Psoas muscle (tissue), 7 donors: ENCODE measurements at regions not wholly inside any gene's neighbourhood (a gene's known extent, or its start where the extent isn't known, plus 50 kb on each side); places are given as distances from the start of the nearest gene placed in this dataset.
"Not testable (repeated sequence)": the region's sequence is repeated elsewhere in the genome, so short reads cannot be mapped to it uniquely, and the experiment has no call there.

Experiments used
- ATAC-seq, 4 donors: fragments of 200-7000 bp; cut with Tn5 transposase; one replicate each; pipeline ENCODE4 v1.9.1; 2020; ENCODE audit warnings: moderate library complexity in 3 of 4, mild to moderate bottlenecking in 2 of 4
- DNase-seq, 2 donors: peaks; one replicate each; pipeline ENCODE4 v3.0.0-alpha.2; 2020
- H3K27ac ChIP-seq: fragments of 200-600 bp; one replicate; pipeline ENCODE4 v1.8.0; 2022
- H3K27me3 ChIP-seq, 3 donors: fragments of 200-600 bp in 1 of 3; one replicate each; pipeline versions ENCODE4 v1.6.1 to v1.8.0; 2013 to 2022; ENCODE audit warnings: low read length in 2 of 3, mild to moderate bottlenecking in 2 of 3, moderate library complexity in 1 of 3; ENCODE audit not compliant: insufficient read depth in 3 of 3
- H3K36me3 ChIP-seq, 2 donors: fragments of 200-600 bp in 1 of 2; one replicate each; pipeline versions ENCODE4 v1.6.1 to v1.8.0; 2013 to 2022; ENCODE audit warnings: low read depth in 1 of 2, mild to moderate bottlenecking in 1 of 2, moderate library complexity in 1 of 2; ENCODE audit not compliant: insufficient read depth in 1 of 2
- H3K4me1 ChIP-seq: fragments of 200-600 bp; one replicate; pipeline ENCODE4 v1.8.0; 2022
- H3K4me3 ChIP-seq: fragments of 200-600 bp; one replicate; pipeline ENCODE4 v1.8.0; 2022; ENCODE audit warnings: mild to moderate bottlenecking
- H3K9me3 ChIP-seq: fragments of 200-600 bp; one replicate; pipeline ENCODE4 v1.8.0; 2022
- CTCF ChIP-seq: fragments of 200-600 bp; IDR thresholded peaks from one replicate; pipeline ENCODE4 v1.8.0; 2022; ENCODE audit warnings: antibody characterized with exemption
- WGBS, 3 donors: extraction: QIAGEN DNeasy Blood & Tissue Kit; methylation state at CpG; one replicate each; pipeline versions ENCODE4 v1.1.6 to v1.1.7; 2013; 5-methylcytosine and 5-hydroxymethylcytosine counted together
- intact Hi-C, 2 donors: fragments of 100-400 bp; cut with DNase I; formaldehyde crosslinking; loops; one replicate each; pipeline versions ENCODE4 v1.11.0 to v1.14.2; 2022
- donor health status: healthy with polysubstance abuse.
- donor health status: DM: no; HTN: no; CAD: no; lungs with moderate emphysema.
- donor health status: Bipolar disorder and iron deficiency.
- donor health status: healthy.
- donor health status: DM: yes; HTN: yes; CAD: no.
- donor health status: DM: no; HTN: no; CAD: no.
- donor health status: DM: yes; HTN: yes; CAD: no.

DNA sequence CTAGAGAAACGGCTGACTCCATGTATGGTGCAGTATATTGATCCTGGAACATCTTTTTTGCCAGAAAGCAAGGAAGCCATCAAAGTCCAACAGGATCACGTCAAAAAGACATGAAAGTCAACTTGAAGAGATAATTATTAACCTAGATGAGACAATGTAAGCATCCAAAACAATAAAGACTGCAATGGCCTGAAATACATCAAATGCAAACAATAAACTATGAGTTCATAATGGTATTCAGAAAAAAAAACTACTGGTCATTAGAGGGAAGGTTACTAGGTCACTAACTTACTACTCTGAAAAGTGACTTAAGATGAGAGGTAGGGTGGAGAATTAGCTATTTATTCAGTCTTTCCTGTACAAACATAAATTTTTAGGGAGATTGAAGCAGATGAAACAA is 75.3 kb upstream of the OR4F16 start:
- H3K27me3 ChIP-seq, H3K4me3 ChIP-seq, intact Hi-C loops, DNase-seq, ATAC-seq, H3K4me1 ChIP-seq, H3K9me3 ChIP-seq, H3K27ac ChIP-seq, H3K36me3 ChIP-seq: not testable (repeated sequence)
- no CpG with 5 or more reads among the region's 2 CpGs for WGBS, 3 donors

DNA sequence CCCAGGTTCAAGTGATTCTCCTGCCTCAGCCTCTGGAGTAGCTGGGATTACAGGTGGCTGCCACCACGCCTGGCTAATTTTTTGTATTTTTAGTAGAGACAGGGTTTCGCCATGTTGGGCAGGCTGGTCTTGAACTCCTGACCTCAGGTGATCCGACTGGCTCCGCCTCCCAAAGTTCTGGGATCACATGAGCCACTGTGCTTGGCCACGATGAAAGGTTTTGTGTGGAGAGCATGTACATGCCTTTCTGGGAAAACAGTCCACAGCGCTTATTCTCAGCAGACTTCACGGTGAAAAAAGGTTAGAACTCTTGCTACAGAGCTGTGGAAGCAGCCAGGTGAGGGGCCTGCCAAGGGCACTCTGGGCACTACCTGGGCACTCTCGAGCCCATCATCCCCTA is 85.0 kb upstream of the OR4F16 start:
- intact Hi-C loops: not testable (repeated sequence)
- 90 to 96% (median 95%) methylated on average over 4 to 6 of the region's 8 CpGs for WGBS, 3 donors

GRCh38 chr1:777480-778180 is 91.2 kb upstream of the OR4F16 start:
- H3K9me3 ChIP-seq, ATAC-seq, intact Hi-C loops, H3K27me3 ChIP-seq, H3K36me3 ChIP-seq, H3K4me1 ChIP-seq: not testable (repeated sequence)
- WGBS, 3 donors: 74 to 87% (median 81%) methylated on average over 20 to 21 of the region's 23 CpGs
- peak overlapping the region; percentile 76 for H3K4me3 ChIP-seq
- peak overlapping the region; percentile 88 for H3K27ac ChIP-seq
- peak in 1 of 2 donors; percentile 56 for DNase-seq

More for the DNA sequence above, 85.0 kb upstream of the OR4F16 start:
- not testable (repeated sequence) for H3K27me3 ChIP-seq, H3K4me3 ChIP-seq, H3K4me1 ChIP-seq, DNase-seq, H3K27ac ChIP-seq, ATAC-seq, H3K9me3 ChIP-seq, H3K36me3 ChIP-seq

DNA sequence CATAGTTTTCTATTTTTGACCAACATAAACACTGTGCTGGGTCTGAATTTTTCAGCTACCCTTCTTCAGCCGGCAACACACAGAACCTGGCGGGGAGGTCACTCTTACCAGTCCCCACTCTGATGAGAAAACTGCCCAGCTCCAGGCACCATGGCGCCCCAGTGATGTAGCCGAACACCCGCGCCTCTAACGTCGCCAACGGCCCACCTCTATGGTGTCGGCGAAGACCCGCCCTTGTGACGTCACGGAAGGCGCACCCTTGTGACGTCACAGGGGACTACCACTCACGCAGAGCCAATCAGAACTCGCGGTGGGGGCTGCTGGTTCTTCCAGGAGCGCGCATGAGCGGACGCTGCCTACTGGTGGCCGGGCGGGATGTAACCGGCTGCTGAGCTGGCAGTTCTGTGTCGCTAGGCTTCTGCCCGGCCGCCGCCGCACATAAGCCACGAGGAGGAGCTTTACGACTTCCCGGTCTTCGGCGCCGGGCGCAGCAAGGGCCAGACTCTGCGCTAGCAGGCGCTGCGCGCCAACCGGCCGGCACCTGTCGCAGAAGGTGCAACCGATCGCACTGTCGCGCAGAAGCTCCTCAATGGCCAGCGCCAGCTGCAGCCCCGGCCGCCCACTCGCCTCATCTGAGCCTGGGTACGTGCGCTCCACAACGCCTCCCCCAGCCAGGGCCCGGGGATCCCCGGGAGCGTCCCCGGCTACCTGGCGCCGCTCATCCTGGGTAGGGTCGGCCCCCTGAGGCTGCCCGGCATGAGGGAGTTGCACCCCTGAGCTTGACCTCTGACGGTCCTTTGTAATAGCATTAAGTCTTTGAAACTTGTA is 92.2 kb upstream of the OR4F16 start:
- H3K4me1 ChIP-seq, H3K36me3 ChIP-seq, H3K27me3 ChIP-seq, intact Hi-C loops, H3K9me3 ChIP-seq: not testable (repeated sequence)
- peak; percentile 100 for ATAC-seq
- 0 to 1% (median 1%) methylated on average over 46 to 63 of the region's 65 CpGs for WGBS, 3 donors
- peak overlapping the region; percentile 76 for H3K4me3 ChIP-seq
- peak; percentile 99 to 100 for DNase-seq
- peak; percentile 2 for TF ChIP-seq CTCF
- peak overlapping the region; percentile 88 for H3K27ac ChIP-seq

DNA sequence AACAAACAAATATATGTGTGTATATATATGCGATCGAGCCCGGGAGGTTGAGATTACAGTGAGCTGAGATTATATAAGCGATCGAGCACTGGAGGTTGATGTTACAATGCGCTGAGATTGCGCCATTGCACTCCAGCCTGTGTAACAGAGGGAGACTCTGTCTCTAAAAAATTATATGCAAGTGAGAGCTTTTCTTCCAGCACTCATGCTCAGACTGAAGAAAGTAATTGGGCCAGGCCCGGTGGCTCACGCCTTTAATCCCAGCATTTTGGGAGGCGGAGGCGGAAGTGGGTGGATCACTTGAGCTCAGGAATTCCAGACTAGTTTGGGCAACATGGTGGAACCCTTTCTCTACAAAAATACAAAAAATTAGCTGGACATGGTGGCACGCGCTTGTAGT is 93.2 kb upstream of the OR4F16 start:
- H3K27me3 ChIP-seq, H3K27ac ChIP-seq, H3K36me3 ChIP-seq, intact Hi-C loops, ATAC-seq, H3K9me3 ChIP-seq, H3K4me1 ChIP-seq: not testable (repeated sequence)
- H3K4me3 ChIP-seq: peak overlapping the region; percentile 22
- WGBS, 3 donors: 60 to 72% (median 63%) methylated on average over 11 to 13 of the region's 13 CpGs
- DNase-seq: peak in 1 of 2 donors; percentile 23

- H3K4me1 ChIP-seq: no peaks in the 10 kb centered on the region
- H3K4me3 ChIP-seq: no peak overlapping the region
- H3K27ac ChIP-seq: no peak overlapping the region
- no peaks in the 10 kb centered on the region for H3K27me3 ChIP-seq
- H3K36me3 ChIP-seq: no peaks in the 10 kb centered on the region
- no peak for TF ChIP-seq CTCF
- WGBS, 3 donors: 96 to 97% (median 96%) methylated on average over 13 of the region's 13 CpGs
- no peak for ATAC-seq
- intact Hi-C loops: no loop called here
- no peaks in the 10 kb centered on the region for H3K9me3 ChIP-seq
- DNase-seq: no peak
Observed at GRCh38 chr1:788835-789234, 102.4 kb upstream of the OR4F16 start.

DNA sequence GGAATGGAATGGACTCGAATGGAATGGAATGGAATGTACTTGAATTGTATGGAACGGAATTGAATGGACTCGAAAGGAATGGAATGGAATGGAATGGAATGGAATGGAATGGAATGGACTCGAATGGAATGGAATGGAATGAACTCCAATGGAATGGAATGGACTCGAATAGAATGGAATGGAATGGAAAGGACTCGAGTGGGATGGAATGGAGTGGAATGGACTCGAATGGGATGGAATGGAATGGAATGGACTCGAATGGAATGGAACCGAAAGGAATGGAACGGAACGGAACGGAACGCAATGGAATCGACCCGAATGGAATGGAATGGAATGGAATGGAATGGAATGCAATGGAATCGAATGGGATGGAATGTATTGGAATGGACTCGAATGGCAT is 103.2 kb upstream of the OR4F16 start:
- 94 to 97% (median 96%) methylated on average over 17 of the region's 17 CpGs for WGBS, 3 donors
- ATAC-seq, H3K4me1 ChIP-seq, DNase-seq, H3K27me3 ChIP-seq, H3K27ac ChIP-seq, intact Hi-C loops, H3K9me3 ChIP-seq, H3K36me3 ChIP-seq, H3K4me3 ChIP-seq: not testable (repeated sequence)

- intact Hi-C loops, H3K9me3 ChIP-seq, H3K27me3 ChIP-seq, ATAC-seq, DNase-seq, H3K27ac ChIP-seq, H3K4me3 ChIP-seq, H3K36me3 ChIP-seq, H3K4me1 ChIP-seq: not testable (repeated sequence)
- 91 to 97% (median 94%) methylated on average over 10 of the region's 10 CpGs for WGBS, 3 donors
Observed at GRCh38 chr1:790388-790930, 104.0 kb upstream of the OR4F16 start.

GRCh38 chr1:794310-794709 is 107.9 kb upstream of the OR4F16 start:
- WGBS, 3 donors: 79 to 90% (median 87%) methylated on average over 5 to 6 of the region's 6 CpGs
- intact Hi-C loops, H3K9me3 ChIP-seq, DNase-seq, H3K36me3 ChIP-seq, H3K4me3 ChIP-seq, H3K27me3 ChIP-seq, H3K4me1 ChIP-seq: not testable (repeated sequence)
- peak overlapping the region; percentile 15 for H3K27ac ChIP-seq
- ATAC-seq: peak in 1 of 4 donors; percentile 44
